Lung (tissue), 11 donors: ENCODE measurements at regions not wholly inside any gene's neighbourhood (a gene's known extent, or its start where the extent isn't known, plus 50 kb on each side); places are given as distances from the start of the nearest gene placed in this dataset.

ENCODE experiments used
- ATAC-seq: fragments of 200-7000 bp; cut with Tn5 transposase; one replicate; pipeline ENCODE4 v1.9.1; 2020; ENCODE audit warnings: moderate number of reproducible peaks; ENCODE audit not compliant: insufficient read depth, low FRiP score
- DNase-seq, 3 donors: peaks; one replicate each; pipeline ENCODE4 v3.0.0-alpha.2; 2013 to 2017
- H3K27ac ChIP-seq, 2 donors: one replicate each; pipeline ENCODE4 v1.5.1; 2013; ENCODE audit warnings: mild to moderate bottlenecking in 2 of 2, moderate library complexity in 2 of 2, control low read depth in 1 of 2, inconsistent platforms in 1 of 2, low read depth in 1 of 2, low read length in 1 of 2
- H3K27me3 ChIP-seq, 3 donors: one replicate each; pipeline ENCODE4 v1.5.1; 2013; ENCODE audit warnings: low read length in 2 of 3; ENCODE audit not compliant: control insufficient read depth in 3 of 3, insufficient read depth in 3 of 3
- H3K36me3 ChIP-seq, 4 donors: one replicate each; pipeline ENCODE4 v1.5.1; 2013; ENCODE audit warnings: low read length in 4 of 4, mild to moderate bottlenecking in 1 of 4, moderate library complexity in 1 of 4; ENCODE audit not compliant: control insufficient read depth in 4 of 4, insufficient read depth in 4 of 4
- H3K4me1 ChIP-seq, 5 donors: one replicate each; pipeline ENCODE4 v1.5.1; 2013; ENCODE audit warnings: low read length in 5 of 5, mild to moderate bottlenecking in 2 of 5, moderate library complexity in 1 of 5; ENCODE audit not compliant: control insufficient read depth in 5 of 5, insufficient read depth in 5 of 5
- H3K4me3 ChIP-seq: one replicate; pipeline ENCODE4 v1.5.1; 2013; ENCODE audit warnings: mild to moderate bottlenecking, control low read depth, moderate library complexity
- H3K9ac ChIP-seq, 2 donors: one replicate each; pipeline ENCODE4 v1.5.1; 2013; ENCODE audit warnings: low read length in 2 of 2, control low read depth in 1 of 2; ENCODE audit not compliant: insufficient read depth in 1 of 2
- H3K9me3 ChIP-seq, 4 donors: one replicate each; pipeline ENCODE4 v1.5.1; 2013; ENCODE audit warnings: low read length in 3 of 4, mild to moderate bottlenecking in 1 of 4, moderate library complexity in 1 of 4; ENCODE audit not compliant: control insufficient read depth in 4 of 4, insufficient read depth in 3 of 4
- WGBS, 2 donors: extraction: QIAGEN DNeasy Blood & Tissue Kit; methylation state at CpG; one replicate each; pipeline ENCODE4 v1.1.7; 2013; 5-methylcytosine and 5-hydroxymethylcytosine counted together
- TF ChIP-seq, protein P1 (sequence below): IDR thresholded peaks from 2 replicates; pipeline ENCODE4 v1.5.1; 2012; ENCODE audit warnings: mild to moderate bottlenecking; ENCODE audit errors: control extremely low read depth, extremely low read depth
- donor health status: control.
- donor health status: control.
- donor health status: Bipolar disorder and iron deficiency.
- donor health status: healthy.
- donor health status: DM: yes; HTN: yes; CAD: no.

DNA sequence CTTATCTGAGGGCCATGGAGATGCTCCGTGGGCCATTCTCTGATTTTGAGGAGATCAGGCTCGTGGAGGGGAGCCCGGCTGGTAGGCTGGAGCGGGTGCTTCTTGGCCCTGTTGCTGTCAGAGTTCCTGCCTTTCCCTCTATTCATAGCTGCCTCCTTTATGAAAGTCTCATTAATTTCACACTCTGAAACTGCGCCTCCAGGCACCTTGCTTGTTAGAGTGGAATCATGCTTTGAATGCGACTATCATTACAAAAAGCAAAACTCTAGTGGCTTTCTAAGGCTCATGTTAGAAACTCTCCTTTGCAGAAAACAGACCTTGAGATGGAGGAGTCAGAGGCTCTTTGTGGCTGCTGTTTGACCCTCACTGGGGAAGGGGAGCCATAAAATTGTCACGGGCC, 131.0 kb upstream of the SNTG2 start:
- H3K4me3 ChIP-seq = no peak overlapping the region
- H3K4me1 ChIP-seq = no peaks in the 10 kb centered on the region
- peaks cover 0 to 2% (median 0%) of the 10 kb centered on the region in 4 donors for H3K9me3 ChIP-seq
- 94 to 97% methylated on average over 7 of the region's 7 CpGs for WGBS, 2 donors
- no peak overlapping the region for H3K27ac ChIP-seq
- H3K36me3 ChIP-seq = no peaks in the 10 kb centered on the region
- no peak for ATAC-seq
- H3K9ac ChIP-seq = no peak overlapping the region
- H3K27me3 ChIP-seq = no peaks in the 10 kb centered on the region
- TF ChIP-seq, protein P1, sequence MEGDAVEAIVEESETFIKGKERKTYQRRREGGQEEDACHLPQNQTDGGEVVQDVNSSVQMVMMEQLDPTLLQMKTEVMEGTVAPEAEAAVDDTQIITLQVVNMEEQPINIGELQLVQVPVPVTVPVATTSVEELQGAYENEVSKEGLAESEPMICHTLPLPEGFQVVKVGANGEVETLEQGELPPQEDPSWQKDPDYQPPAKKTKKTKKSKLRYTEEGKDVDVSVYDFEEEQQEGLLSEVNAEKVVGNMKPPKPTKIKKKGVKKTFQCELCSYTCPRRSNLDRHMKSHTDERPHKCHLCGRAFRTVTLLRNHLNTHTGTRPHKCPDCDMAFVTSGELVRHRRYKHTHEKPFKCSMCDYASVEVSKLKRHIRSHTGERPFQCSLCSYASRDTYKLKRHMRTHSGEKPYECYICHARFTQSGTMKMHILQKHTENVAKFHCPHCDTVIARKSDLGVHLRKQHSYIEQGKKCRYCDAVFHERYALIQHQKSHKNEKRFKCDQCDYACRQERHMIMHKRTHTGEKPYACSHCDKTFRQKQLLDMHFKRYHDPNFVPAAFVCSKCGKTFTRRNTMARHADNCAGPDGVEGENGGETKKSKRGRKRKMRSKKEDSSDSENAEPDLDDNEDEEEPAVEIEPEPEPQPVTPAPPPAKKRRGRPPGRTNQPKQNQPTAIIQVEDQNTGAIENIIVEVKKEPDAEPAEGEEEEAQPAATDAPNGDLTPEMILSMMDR = no peak
- DNase-seq = no peak

DNA sequence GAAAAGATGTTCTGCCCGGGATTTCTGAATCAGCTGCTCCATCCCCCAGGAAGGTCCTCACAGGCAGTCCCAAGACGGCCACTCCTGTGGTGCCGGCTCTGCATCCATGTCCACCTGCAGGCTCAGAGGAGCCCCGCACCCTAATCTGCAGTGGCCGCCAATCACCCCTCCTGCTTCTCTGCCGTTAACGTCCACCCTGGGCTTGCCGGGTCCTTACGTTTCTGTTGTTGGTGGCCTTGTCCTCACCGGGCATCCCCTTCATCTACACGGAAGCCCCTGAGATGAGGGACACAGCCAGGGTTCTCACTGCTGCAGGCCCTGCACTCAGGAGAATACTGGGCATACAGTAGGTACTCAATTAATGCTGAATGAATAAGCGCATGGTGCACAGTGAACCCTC, 131.5 kb upstream of the SNTG2 start:
- 93% methylated on average over 12 of the region's 12 CpGs for WGBS, 2 donors
- DNase-seq (no peak), ATAC-seq (no peak)
- TF ChIP-seq, protein P1 = no peak
- Histone ChIP-seq H3K9ac (no peak overlapping the region), H3K4me1 (no peaks in the 10 kb centered on the region), H3K36me3 (no peaks in the 10 kb centered on the region), H3K4me3 (no peak overlapping the region), H3K27ac (no peak overlapping the region), H3K9me3 (peaks cover 0 to 2% (median 0%) of the 10 kb centered on the region in 4 donors), H3K27me3 (no peaks in the 10 kb centered on the region)

DNA sequence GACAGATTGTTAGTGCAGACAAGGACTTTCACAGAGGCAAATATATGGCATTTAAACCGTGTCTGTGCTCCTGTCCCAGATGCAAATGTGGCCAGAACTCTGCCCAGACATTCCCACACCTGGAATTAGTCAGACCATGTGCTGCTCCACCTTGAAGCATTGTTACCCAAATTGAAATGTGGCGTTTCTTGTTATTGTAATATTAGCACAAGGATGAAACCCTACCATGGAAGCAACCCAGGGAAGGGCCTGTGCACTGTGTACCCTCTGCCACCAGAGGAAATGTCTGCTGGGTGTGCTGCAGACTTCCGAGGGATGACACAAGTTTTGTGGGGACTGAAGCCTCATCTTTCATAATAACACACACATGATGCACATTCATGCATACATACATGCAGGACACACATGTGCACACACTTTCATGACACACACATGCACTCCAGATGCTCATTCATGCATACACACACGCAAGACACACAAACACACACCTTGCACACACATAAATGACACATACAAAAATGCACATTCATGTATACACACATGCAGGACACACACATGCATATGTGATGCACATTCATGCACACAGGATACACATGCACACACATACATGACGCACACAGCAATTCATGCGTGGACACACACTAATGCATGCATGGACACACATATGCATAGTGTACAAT, 133.2 kb upstream of the SNTG2 start:
- no peak overlapping the region for H3K9ac ChIP-seq
- no peaks in the 10 kb centered on the region for H3K9me3 ChIP-seq
- H3K36me3 ChIP-seq = no peaks in the 10 kb centered on the region
- no peaks in the 10 kb centered on the region for H3K4me1 ChIP-seq
- 85 to 89% methylated on average over 6 of the region's 6 CpGs for WGBS, 2 donors
- no peaks in the 10 kb centered on the region for H3K27me3 ChIP-seq
- DNase-seq = no peak
- H3K4me3 ChIP-seq = no peak overlapping the region
- H3K27ac ChIP-seq = no peak overlapping the region
- ATAC-seq = no peak
- TF ChIP-seq, protein P1 = no peak

DNA sequence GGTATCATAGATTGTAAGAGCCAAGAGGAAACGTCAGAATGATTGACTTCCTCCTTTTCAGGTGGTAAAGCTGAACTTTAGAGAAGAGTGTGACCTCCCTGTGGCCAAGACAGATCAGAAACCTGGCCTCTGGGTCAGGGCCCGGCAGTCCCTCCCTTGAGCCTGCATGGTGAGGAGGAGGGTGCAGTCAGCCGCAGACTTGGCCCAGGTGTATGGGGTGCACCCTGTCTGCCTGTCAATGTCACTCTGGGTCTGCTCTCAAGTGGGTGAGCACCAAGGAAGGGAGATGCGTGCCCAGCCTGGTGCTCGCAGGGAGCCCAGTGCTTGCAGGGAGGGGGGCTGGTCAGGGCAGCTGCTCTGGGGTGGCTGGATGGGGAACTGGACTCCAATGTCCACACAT, 134.4 kb upstream of the SNTG2 start:
- 81 to 85% methylated on average over 5 of the region's 5 CpGs for WGBS, 2 donors
- no peaks in the 10 kb centered on the region for H3K27me3 ChIP-seq
- ATAC-seq = no peak

More for the DNA sequence above, 134.4 kb upstream of the SNTG2 start:
- Histone ChIP-seq H3K9ac (no peak overlapping the region), H3K4me1 (no peaks in the 10 kb centered on the region), H3K4me3 (no peak overlapping the region), H3K27ac (no peak overlapping the region), H3K36me3 (no peaks in the 10 kb centered on the region), H3K9me3 (peaks cover 0 to 4% (median 0%) of the 10 kb centered on the region in 4 donors)
- no peak for DNase-seq
- TF ChIP-seq, protein P1 = no peak
